ENCODE measurements at regions not wholly inside any gene's neighbourhood (a gene's known extent, or its start where the extent isn't known, plus 50 kb on each side); places are given as distances from the start of the nearest gene placed in this dataset.

- TF ChIP-seq POLR2A (IDR thresholded peaks at IDR 0.05): no peak
- TF ChIP-seq EP300 (IDR thresholded peaks at IDR 0.05): no peak
- no peak for TF ChIP-seq CTCF (IDR thresholded peaks at IDR 0.05)
Measured at GRCh38 chr10:131511391-131511790, 199.9 kb upstream of the TCERG1L start.
